ENCODE measurements at regions not wholly inside any gene's neighbourhood (a gene's known extent, or its start where the extent isn't known, plus 50 kb on each side); places are given as distances from the start of the nearest gene placed in this dataset.

GRCh38 chr17:13302419-13302818, 284.6 kb upstream of the ELAC2 start:
- no peak for DNase-seq (ENCODE audit: low read depth)

GRCh38 chr17:13297183-13297582, 279.4 kb upstream of the ELAC2 start:
- DNase-seq (ENCODE audit: low read depth) = no peak

GRCh38 chr17:13293421-13293820, 275.6 kb upstream of the ELAC2 start:
- DNase-seq (ENCODE audit: low read depth) = no peak

- no peak for DNase-seq (ENCODE audit: low read depth)
Measured at GRCh38 chr17:13292291-13292690, 274.5 kb upstream of the ELAC2 start.

DNA sequence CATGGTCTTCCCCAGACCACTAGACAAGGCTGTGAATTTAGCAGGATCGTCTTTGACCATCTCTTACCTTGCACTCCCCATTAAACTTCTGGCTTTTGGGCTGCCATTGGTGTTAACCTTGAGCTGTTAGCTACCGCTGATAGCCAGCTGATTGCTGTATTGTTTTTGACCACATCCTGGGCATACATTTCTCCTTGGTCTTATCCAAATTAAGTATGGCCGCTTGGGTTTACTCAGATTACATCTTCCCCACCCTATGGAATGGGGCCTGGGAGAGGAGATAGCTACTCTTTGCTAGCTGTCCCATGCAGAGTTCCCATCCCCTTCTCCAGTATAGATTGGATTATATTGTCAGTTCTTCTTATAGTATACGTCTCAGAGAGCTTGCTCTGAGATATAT, 270.4 kb upstream of the ELAC2 start:
- DNase-seq (ENCODE audit: low read depth) = no peak

- no peak for DNase-seq (ENCODE audit: low read depth)
Measured at GRCh38 chr17:13287226-13287625, 269.4 kb upstream of the ELAC2 start.

DNA sequence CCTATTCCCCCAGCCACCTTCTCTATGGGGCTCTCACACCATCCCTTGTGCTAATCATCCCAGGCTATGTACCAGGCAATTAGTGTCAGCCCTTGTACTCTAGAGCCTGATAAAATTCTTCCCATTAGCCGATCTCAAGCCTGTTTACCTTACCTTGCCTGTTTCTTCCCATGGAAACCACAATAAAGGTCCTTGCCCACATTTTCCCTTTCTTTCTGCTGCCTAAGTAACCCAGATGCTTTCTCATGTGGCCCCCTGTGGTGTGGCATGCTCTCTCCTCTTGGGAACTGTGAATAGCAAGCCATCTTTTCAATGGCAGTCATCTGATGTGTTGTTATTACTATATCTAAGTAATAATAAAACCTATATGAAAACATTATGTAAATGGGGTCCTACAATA, 265.8 kb upstream of the ELAC2 start:
- DNase-seq (ENCODE audit: low read depth) = no peak

DNA sequence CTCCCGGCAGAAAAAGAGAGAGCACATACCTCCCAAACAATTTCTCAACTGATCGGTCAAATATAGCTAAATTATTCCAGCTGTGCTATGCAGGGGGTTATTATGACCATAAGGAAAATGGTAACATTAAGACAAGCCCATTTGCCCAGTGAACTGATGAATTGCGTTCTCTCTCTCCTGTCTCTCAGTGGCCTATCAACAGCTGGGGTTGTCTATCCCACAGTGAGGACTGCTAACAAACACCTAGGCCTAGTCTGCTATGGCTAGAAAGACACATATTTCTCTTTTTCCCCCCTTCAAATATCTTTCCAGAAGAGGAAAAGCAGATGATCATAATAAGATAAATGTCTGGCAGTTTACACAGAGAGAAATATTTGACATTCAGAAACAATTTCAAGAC, 263.8 kb upstream of the ELAC2 start:
- DNase-seq (ENCODE audit: low read depth) = no peak

GRCh38 chr17:13273806-13274205, 256.0 kb upstream of the ELAC2 start:
- DNase-seq (ENCODE audit: low read depth) = no peak

DNA sequence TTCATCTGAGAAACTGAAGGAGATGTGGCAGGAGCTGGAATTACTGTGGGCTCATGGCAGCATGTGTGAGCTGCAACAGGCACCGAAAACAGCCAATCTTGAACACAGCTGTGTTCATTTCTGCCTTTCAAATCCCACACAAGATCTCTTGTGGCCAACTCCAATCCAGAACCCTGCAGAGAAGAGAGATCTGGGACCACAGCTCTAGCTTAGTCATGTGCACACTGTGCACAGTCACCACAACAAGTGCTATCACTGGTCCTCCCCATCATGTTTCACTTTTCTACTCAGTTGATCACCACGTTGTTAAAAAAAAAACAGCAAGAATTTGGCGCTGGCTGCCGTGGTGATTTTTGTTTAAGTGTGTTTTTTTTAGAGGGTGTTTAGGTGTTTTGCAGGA, 254.5 kb upstream of the ELAC2 start:
- DNase-seq (ENCODE audit: low read depth) = no peak

DNA sequence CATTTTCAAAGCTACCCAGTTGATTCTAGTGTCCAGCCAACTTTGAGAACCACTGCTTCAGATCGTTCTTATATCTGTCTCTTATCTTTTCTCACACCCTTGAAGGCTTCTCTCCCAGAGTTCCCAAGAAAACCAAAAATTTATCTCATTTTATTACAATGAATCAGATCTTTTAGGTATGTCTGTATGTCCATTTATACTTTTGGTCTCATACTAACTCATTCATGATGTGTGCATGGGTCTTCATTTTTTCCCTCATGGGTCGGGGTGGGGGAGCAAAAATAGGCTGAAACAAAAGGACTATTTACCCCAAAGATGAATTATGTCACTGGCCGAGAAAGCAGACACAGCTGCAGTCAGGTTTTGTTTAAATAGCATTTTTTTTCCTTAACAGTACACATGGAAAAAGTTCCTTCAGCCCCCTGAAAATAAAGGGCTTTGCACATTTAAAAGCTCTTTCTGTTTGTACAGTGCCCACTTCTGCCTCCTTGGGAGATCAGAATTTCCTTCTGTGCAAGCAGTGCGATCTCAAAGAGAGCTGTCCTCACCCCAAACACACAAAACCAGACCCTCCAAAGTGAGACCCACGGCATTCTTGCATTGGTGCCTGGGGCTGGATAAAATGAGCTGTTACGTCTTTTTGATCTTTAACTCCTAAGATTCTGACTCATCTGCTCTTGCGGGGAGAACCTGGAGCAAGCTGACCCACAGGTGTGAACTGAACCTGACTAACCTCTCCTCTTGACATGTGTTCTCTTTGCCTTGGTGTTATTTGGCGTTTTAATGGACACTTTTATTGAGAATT, 251.2 kb upstream of the ELAC2 start:
- DNase-seq (ENCODE audit: low read depth) = no peak

DNA sequence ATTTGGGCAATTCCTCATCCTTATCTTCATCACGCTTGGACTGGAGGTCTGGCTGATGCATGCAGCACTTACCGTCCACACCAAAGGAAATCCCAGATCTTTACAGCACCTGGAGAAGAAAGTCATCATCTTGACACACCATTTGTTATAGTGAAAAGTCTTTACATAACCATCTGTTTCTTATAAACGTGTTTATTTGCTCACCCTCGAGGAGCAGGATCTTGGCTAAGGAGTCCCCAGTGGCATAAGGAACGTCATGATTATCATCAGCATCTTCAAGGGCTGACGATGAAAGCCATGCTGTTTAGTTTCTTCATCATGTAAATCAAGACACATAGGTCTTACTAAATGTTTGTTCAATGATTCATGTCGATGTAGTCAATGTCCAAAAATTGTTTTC, 248.8 kb upstream of the ELAC2 start:
- no peak for DNase-seq (ENCODE audit: low read depth)

DNA sequence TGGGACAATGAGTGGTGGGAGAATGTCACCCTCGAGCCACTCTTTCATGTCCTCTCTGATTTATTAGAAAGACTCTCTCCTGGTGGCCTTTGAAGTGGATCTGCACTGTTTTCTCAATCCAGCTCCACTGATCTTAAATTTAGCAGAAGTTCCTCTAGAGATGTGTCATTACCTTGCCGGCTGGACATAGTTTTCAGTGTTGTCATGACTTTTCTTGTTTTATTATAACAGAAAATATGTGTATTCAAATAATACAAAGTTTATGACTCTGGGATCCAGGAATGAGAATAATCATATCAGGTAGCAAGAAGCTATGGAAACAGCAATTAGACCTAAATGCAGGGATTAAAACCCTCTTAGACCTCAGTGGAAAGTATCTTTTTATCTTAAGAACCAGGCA, 247.5 kb upstream of the ELAC2 start:
- no peak for DNase-seq (ENCODE audit: low read depth)

DNA sequence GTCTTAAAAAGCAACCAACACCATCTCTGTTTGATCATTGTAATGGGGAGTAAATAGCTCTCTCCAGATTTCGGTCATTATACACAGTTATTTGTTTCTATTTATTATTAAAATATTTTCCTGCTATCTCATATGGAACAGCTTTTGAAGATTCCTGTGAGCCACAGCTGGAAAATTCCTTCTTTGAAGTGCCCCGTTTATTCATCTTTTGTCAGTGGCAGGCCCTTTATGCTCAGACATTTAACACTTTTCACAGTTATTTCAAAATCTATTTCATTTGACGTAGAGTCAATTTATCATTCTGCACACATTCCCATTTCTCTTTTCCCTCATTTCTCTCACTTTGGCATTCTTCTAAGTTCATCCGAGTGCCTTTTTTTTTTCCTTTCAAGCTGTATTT, 245.9 kb upstream of the ELAC2 start:
- DNase-seq (ENCODE audit: low read depth) = no peak

DNA sequence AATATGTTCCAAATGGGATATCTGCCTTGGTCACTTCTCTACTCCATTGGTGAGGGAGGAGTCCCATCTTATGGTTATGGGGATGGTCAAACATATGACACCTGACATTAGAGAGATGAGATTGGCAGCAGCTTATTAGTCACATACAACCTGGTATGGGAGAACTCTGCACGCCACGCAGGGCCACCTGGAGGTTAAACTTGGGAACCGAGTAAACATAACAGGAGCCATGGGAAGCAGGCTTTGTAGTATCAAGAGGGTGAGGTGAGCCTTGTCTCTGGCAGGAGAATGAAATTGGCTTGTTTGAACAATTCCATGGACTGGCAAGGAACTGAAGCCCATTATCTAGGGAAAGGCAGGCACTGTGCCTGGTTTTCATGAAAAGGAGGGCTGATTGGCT, 238.7 kb upstream of the ELAC2 start:
- no peak for DNase-seq (ENCODE audit: low read depth)

GRCh38 chr17:13253733-13254410, 236.0 kb upstream of the ELAC2 start:
- DNase-seq (ENCODE audit: low read depth) = no peak

DNA sequence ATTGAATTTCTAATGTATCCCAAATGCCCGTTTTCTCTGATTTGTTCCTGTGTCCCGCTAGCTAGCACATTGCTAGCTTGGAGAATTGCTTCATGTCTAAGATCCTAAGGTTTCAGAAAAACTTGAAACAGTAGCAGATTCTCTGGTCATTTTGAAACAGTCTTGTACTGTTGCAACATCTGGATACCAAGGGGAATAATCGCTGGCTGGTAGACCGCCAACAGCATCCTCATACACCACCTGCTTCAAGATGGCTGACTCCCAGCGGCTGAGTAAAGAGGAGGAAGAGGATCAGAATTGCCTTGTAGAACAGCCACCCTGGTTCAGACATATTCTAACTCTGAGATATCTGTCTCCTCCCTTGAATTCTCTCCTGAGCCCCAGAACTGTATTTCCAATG, 226.7 kb upstream of the ELAC2 start:
- DNase-seq (ENCODE audit: low read depth) = no peak

GRCh38 chr17:13243585-13243984, 225.8 kb upstream of the ELAC2 start:
- DNase-seq (ENCODE audit: low read depth) = no peak

DNA sequence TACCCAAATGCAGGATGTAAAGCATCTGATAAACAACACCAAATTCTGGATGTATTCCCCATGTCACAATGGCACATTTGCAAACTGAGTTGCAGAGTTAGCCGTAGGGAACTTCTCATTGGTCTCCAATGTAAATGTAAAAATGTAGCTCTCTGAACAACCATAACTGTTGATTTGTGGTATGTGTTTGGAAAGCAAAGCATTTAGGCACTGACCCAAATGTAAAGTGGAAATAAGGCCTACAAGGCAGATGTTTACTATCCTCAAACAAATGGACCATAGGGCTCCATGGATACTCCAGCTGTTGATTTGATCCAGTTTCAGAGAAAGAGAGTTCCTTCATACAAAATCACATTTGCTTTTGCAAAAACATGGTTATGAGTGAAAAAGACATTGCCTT, 223.0 kb upstream of the ELAC2 start:
- DNase-seq (ENCODE audit: low read depth) = no peak

DNA sequence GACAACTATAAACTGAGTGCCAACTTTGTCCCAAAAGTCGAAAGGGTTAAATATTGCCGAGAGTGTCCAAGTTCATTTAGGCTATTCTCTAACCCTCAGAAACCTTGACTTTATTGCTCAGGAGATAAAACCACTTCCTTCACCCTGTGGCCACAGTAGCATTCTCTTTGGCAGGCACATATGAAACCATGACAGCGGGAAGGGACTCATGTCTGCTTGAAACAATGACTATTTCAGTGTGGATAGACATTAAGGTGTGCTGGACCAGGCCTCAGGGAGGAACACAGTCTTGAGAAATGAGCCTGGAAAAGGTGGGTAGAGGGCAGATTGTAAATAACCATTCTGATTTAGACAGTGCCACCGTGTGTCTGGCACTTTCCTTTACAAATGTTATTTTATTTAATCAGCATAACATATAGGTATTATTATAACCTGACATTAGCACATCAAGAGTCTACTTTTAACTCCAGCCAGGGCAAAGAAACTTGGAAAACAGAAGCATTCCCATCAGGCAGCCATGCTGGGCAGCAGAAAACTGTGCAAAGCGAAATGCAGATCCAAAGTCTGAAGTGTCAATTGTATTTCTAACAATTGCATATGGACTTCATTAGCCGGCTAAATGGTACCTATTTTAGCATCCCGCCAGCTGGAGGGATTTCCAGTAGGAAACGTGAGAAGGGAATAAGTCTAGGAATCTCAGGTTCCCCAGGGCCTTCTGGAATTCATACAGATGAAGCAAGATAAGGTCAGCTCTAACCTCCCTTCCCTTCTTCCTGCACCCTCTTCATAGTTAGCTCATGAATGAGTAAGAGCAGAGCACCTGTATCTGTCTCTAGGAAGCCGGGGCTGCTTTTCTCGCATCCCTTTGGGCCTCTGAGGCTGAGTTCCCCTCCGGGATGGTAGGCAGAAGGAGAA, 212.8 kb upstream of the ELAC2 start:
- DNase-seq (ENCODE audit: low read depth) = no peak

DNA sequence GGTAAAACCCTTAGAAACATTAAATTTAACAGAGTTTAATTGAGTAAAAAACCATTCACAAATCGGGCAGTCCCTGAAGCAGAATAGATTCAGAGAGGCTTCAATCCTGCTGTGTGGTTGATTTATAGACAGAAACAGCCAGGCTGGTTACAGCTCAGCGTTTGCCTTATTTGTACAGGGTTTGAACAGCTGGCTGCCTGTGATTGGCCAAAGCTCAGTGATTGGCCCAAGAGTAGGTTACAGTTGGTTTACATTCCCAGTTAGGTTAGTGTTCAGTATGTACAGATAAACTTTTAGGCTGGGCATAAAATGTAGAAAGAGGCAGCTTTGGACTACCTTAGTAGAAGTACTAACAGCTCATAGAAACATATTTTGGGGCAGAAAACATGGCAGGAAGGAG, 210.4 kb upstream of the ELAC2 start:
- no peak for DNase-seq (ENCODE audit: low read depth)

DNA sequence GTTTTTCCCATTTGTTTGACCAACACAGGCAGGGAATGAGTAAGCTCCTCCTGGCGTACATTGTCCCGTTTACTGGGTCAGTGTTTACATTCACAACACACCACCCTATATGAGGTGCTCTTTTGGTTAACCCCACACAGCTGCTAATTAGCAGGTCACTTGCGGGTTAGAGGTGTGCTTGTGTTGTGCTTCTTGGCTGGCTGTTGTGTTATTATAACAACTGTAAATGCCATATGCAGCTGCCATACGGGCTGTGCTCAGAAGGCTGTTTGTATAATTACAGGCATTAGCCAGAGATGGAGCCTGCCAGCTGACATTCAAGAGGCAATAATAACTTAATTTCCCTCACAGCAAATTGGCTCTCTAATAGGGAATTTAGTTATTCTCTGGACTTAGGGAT, 205.1 kb upstream of the ELAC2 start:
- DNase-seq (ENCODE audit: low read depth) = no peak

DNA sequence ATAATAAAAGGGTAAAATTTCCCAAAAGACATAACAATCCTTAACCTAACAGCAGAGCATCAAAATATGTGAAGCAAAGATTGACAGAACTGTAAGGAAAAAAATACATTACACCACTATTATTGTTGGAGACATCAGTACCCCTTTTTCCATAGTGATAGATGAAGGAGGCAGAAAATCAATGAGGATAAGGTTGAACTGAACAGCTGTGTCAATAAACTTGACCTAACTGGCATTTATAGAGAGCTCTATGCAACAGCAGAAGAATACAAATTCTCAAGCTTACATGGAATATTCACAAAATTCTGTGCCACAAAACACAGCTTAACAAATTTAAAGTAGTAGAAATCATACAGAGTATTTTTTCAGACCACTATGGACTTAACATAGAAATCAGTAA, 195.0 kb upstream of the ELAC2 start:
- DNase-seq (ENCODE audit: low read depth) = no peak

Measured in activated gamma-delta T cell treated with anti-CD3 and anti-CD28 coated beads, Interleukin-2, amount 50 U/mL, for 16 hours (primary cell).